NB4 (cell line): ENCODE measurements at regions not wholly inside any gene's neighbourhood (a gene's known extent, or its start where the extent isn't known, plus 50 kb on each side); places are given as distances from the start of the nearest gene placed in this dataset.

Experiments used
- POLR2A ChIP-seq: IDR thresholded peaks from 2 replicates; pipeline ENCODE4 v1.6.1; 2011; ENCODE audit warnings: mild to moderate bottlenecking; ENCODE audit not compliant: insufficient read length; ENCODE audit errors: extremely low read depth
- TF ChIP-seq, protein P1 (sequence below): IDR thresholded peaks from one replicate; pipeline ENCODE4 v1.5.1; 2012; ENCODE audit warnings: low read depth, low read length

DNA sequence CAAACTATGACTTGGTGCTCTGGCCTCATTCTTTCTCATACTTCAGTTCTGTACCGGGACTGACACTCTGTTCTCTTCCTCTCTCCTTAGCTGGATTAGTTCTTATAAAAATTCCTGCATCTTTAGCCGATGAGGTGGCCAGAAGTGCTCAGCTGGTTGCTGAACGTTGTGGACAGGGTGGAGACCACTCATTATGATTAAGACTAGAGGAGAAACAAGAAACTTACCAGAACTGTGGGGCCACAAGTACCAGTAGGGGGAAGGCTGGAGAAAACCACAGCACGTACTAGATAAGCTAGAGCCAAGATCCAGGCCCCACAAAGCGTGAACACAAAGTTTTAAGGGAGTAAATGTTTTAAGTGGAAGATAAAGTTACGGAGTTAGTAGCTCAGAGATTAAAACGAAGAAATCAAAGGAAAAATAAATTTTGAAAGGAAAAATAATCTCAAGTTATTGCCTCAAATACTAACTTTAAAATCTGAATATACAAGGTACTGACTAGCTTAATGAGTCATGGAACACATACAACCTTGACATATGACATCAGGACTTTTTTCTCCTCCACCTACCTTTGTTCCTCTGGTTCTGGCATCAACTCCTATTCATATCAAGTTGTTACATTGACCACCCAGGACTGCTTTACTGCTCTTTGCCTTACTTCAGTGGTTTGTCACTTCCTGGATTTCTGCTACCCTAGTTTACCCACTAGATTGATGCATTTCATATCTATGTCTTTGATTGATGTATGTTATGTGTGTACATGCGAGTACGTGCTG lies 469.0 kb downstream of the TFEC start:
- TF ChIP-seq, protein P1, sequence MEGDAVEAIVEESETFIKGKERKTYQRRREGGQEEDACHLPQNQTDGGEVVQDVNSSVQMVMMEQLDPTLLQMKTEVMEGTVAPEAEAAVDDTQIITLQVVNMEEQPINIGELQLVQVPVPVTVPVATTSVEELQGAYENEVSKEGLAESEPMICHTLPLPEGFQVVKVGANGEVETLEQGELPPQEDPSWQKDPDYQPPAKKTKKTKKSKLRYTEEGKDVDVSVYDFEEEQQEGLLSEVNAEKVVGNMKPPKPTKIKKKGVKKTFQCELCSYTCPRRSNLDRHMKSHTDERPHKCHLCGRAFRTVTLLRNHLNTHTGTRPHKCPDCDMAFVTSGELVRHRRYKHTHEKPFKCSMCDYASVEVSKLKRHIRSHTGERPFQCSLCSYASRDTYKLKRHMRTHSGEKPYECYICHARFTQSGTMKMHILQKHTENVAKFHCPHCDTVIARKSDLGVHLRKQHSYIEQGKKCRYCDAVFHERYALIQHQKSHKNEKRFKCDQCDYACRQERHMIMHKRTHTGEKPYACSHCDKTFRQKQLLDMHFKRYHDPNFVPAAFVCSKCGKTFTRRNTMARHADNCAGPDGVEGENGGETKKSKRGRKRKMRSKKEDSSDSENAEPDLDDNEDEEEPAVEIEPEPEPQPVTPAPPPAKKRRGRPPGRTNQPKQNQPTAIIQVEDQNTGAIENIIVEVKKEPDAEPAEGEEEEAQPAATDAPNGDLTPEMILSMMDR, result no peak
- no peak for TF ChIP-seq POLR2A
